Urothelium cell line (cell line): ENCODE measurements at regions not wholly inside any gene's neighbourhood (a gene's known extent, or its start where the extent isn't known, plus 50 kb on each side); places are given as distances from the start of the nearest gene placed in this dataset.

Experiments used
- DNase-seq: peaks from one replicate; pipeline ENCODE4 v3.0.0; 2011; ENCODE audit warnings: low spot score, mixed read lengths
- FAIRE-seq: peaks from 2 replicates; lab custom pipeline; 2011; peaks lifted over from hg19 to GRCh38; lab: Jason Lieb, UNC

DNA sequence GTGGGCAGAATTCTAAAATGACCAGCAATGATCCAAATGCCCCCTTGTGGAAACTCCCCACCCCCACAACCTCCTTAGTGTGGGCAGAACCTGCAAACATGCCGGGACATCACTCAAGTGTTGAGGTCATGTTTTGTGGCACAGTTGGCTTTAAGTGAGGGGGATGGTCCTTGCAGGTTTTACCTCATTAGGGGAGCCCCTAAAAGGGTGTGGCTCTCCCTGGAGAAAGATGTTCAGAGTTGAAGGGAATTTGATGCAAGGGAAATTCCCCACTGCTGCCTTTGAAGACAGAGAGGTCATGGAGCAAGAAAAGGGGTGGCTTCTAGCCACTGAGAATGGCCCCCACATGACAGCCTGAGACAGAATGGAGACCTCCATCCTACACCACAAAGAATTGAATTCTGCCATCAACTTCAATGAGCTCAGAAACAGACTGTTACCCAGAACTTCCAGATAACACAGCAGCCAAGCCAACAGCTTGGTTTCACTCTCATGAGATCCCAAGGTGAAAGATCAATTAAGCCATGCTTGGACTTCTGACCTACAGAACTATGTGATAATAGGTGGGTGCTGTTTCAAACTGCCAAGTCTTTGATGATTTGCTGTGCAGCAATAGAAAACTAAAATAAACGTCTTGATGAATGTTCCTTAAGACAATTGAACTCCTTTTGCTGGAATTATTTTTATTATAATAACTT lies 103.4 kb downstream of the MED10 start:
- DNase-seq (no peak), FAIRE-seq (no peak)

DNA sequence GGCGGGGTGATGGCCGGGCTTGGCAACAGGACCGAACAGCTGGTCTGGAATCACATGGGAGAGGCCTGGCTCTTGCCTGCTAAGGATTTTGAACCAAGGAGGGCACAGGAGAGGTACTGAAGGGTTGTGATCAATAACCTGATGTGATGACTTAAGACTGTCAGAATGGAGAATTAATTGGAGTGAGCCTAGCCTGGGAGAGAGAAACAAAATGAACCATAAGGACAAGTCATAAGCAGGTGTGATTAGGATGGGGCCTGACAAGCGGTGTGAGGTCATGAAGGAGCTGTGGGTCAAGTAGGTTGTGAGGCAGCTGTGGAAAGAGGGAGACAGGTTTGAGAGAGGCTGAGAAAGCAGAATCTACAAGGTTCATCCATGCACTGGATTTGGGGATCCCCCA lies 104.6 kb downstream of the MED10 start:
- DNase-seq (no peak), FAIRE-seq (no peak)

DNA sequence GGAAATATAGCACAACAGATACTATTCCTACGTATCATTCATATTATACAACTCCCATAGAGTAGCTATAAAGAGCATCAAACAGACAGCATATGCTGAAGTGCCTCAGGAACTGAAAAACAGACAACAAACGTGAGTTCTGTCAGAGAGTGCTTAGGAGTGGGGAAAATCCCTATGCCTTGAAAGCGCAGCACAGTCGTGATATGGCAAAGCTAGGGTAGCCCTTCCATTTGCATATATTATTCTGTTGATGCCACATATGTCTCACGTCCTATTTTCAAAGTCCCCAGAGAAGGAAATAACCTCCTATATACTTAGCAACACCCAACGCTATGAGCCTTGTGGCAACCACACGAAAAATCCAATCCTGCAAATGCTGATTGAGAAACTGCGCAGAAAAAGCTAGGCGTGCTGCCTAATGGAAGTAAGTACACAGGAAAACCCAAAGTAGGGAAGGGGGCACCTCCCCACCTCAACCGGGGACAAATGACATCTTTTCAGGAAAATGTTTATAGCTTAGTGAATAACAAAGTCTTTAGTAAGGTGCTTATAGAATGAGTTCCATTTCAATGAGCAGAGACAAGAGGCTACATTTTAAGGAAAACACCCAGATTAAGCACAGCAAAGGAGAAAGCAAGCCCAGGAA lies 105.1 kb downstream of the MED10 start:
- no peak for FAIRE-seq
- DNase-seq, result no peak

DNA sequence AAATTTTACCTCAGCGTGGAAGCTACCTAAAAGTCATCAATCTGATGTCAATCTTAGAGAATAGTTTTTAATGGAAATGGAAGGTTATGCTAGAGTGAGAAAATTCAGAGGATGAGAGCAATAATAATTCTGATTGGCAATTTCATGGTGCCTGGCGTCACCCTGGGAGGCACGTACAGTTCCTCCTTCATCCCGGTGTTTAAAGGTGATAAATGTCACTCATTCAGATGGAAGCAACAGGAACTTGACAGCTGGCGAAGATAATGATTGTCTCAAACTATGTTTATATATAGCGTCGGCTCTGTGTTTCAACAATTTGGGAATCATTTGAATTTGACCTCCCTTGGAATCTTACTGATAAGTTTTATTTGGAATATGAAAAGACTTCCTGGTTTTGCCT lies 108.4 kb downstream of the MED10 start:
- DNase-seq (no peak), FAIRE-seq (no peak)

DNA sequence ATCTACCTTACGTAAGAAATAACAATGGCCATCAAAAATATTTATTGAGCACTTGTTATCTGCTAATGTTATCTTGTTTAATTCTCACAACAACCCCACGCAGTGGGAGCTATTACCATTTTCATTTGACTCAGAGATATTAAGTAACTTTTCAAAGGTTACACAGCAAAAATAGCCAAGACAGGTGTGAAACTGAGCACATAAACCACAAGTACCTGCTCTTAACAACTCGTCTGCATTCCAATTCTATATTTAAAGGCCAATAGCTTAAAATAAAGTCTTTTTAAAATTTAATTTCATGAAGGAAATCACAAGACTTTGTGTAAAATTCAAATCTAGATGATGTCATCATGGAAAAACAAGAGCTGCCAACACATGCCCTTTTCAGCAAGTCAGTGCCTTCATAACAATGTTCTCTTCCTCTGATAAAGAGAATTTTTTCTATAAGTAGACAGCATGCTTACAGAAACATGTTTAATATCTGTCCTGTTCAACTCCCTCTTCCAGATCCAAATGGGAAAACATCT lies 111.6 kb downstream of the MED10 start:
- FAIRE-seq, result no peak
- no peak for DNase-seq

DNA sequence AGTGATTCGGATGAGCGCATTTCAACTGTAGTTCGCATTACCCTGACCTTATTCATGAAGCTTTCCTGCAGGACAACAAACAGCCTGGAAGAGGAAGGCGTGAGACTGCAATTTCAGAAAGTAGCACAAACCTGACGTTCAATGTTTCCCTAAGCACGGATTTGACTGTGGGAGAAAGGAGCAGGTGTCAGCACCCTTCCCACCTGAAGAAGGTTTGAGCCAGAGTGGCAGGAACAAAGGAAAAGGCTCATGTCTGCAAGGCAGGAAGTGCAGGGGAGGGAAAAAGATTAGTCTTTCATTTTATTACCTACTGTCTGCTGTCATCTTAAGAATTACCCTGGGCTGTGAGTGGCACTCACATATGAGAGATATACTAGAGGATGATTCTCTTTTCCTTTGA lies 114.0 kb downstream of the MED10 start:
- peak; percentile 79 for FAIRE-seq
- no peak for DNase-seq

DNA sequence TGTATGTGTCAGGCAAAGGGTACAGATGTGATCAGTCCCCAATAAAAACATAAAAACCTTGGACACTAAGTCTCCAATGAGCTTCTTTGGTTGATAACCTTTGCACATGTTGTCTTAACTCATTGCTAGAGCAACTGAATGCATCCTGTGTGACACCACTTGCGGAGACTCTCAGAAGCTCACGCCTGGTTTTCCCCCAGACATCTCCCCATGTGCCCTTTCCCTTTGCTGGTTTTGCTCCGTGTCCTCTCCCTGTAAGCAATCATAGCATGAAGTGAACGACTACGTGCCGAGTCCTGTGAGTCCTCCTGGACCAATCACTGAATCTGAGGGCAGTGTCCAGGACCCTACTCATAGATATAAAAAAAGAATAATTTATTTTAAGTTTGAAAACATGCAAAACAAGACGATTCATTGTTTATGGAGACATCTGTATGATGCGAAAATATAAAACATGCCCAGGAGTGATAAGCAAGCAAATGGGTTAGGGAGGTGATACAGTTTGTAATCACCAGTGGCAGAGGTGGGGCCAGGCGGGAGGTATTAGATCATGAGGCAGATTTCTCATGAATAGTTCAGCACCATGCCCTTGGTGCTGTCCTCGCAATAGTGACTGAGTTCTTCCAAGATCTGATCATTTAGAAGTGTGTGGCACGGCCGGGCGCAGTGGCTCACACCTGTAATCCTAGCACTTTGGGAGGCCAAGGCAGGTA lies 115.5 kb downstream of the MED10 start:
- no peak for DNase-seq
- no peak for FAIRE-seq

DNA sequence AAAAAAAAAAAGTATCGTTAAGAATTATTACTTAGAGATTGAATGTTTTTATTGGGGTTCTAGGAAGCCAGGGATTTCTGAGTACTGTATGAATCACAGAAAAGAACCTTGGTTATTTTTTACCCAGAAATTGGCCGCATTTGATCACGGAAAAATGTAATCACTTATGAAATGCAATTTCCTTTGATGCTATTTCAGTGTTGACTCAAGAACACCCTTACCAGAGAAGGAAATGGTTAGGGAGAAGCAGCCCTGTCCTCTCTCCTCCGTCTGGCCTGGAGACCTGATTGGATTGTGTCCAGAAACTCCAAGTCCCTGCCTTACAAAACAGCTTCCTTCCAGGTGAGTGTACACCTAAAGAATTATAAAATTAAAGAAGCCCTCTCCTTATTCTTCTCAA lies 116.7 kb downstream of the MED10 start:
- no peak for FAIRE-seq
- no peak for DNase-seq

DNA sequence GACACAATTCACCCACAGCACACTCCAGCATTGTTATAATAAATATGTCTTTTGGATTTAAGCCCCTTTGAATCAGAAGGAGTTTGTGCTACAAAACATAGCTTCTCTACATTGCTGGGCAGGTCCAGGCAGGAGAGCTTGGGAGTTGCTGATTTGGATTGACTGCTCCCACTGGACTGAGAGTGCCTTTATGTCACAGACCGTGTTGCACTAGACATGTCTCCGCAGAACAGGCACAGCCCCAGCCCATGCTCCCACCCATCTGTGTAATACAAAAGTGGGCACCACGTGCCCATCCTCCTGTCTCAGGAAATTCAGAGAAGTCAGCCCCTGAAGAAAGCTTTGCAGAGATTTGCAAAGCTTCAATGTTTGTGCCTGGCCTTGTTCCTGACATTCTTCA lies 117.1 kb downstream of the MED10 start:
- FAIRE-seq, result no peak
- no peak for DNase-seq

DNA sequence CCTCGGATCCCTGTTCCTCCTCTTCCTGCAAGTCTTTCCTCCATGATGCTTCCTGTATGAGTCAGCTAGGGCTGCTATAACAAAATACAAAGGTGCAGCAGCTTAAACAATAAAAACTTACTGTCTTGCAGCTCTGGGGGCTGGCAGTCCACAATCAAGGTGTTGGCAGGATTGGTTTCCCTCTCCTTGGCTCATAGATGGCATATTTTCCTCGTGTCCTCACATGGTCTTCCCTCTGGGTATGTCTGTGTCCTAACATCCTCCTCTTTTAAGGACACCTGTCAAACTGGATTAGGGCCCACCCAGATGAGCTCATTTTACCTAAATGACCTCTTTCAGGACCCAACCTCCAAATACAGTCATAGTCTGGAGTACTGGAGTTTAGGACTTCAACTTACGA lies 117.5 kb downstream of the MED10 start:
- no peak for FAIRE-seq
- DNase-seq, result no peak

DNA sequence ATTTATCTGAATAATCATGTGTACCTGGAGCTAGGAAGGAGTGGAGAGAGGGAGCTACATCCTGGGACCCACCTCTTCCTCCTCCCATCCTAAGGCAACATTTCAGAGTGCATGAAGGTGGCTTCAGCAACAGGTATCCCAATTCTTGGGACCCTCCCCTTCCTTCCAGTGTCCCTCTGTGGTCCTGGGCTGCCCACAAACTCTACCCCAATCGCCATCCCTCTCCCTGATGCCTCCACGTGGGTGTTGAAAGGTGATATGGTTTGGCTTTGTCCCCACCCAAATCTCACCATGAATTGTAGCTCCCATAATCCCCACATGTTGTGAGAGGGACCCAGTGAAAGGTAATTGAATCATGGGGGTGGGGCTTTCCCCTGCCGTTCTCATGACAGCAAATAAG lies 121.4 kb downstream of the MED10 start:
- FAIRE-seq (no peak), DNase-seq (no peak)

DNA sequence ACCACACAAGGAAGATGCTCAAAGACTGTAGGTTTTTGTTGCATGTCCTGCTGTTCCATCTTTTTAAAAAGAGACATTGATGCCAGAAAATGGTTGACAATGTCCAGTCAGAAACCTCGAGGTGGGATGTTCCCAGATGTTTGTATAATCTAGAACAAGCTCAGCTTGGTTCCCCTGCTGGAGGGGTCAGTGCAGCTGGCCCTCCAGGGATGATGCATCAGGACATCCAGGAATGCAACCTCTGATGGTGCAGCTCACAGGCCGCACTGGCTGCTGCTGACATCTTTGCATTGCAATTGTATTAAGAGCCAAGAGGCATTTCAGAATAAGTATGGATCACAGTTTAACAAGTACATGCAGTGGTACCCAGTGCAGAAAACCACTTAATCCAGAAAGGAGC lies 122.4 kb downstream of the MED10 start:
- peak; percentile 27 for FAIRE-seq

DNA sequence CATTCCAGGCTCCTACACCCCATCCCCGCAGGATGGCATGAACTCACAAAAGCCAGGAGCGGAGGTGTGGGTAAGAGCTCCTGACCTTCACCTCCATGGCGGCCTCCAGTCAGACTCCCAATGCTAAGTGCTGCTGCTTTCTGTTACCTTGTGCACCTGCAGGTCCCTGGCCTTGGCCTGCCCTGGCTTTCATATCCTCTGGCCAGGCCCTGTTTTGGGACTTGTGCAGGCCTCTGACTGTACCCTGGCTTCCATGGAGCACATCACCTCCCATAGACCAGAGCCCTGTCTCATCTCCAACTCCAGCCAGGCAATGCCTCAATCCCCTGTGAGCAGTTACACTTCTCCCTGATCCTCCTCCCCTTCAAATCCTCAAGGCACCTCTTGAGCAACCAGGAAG lies 124.5 kb downstream of the MED10 start:
- DNase-seq, result no peak
- no peak for FAIRE-seq

More for the DNA sequence above, 122.4 kb downstream of the MED10 start:
- no peak for DNase-seq

DNA sequence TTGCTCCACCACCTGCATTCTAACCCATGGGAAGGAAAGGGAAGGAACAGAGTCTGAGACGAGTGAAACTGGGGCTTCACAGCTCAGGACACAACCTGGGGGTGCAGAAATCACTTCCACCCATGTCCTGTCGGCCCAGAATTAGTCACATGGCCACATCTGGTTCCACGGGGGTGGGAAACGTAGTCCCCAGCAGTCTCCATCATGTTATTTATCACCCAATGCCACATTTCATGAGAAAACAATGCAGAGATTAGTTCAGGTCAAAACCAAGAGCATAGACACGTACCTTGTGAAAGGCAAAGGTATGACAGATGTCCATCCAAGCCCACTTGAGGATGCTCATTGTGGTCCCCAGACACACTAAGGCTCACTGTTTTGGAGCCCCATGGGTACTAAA lies 125.1 kb downstream of the MED10 start:
- no peak for FAIRE-seq
- DNase-seq, result no peak

DNA sequence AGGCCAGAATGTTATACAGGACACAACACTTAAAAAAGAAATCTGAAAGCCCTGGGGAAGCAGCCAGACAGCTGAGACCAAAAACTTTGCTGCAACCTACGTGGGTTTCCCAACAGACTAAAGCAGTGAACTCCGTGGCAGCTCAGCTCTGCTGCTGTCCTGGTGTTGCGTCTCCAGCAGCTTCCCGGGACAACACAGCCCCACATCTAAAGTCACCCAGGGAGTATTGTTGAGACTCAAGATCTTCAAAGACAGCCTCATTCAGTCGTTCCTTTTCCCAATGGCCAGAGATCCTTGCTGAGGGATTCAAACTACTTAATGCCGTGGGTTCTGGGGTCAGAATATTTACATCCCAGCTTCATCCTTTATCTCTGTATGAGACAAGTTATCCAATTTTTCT lies 125.8 kb downstream of the MED10 start:
- DNase-seq (no peak), FAIRE-seq (no peak)

DNA sequence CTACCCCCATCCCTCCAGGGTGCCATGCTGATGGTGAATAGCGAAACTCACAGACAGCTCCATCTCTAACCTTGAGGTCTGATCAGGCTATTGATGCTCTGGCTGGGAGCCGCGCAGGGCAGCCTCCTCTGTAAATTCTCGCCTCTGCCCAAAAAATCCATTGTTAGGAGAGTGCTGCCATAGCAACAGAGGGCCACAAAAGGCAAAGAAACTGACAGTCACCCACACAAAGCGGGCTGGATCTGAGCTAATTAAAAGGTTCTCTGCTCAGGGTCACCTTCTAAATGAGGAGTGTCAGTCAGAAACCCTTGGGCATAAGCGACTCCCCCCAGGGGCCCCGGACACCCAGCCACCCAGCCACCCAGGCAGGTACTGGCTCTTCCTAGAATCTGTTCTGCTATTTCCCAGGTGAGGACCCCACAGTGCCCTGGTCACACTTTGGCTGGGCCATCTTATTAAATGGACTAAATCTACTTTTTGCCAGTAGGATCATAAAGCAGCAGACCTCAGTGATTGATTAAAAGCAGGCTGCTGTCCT lies 126.7 kb downstream of the MED10 start:
- FAIRE-seq (no peak), DNase-seq (no peak)

DNA sequence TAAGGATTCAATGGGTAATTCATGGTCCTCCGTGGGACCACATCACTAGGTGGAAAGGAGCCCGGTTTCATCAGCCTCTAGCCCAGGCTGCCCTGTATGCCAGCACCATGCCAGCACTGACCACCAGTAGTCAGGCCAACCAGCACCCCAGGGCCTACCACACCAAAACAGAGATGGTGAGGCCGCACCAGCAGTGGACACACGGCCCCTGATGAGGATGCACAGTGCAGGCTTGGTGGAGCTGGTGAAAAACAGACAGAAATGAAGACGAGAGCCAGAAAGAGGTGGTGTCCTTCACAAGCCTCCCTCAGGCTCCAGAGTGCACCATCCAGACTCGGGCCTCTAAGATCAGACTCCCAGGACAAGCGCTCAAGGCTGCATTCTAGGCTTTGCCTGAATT lies 128.2 kb downstream of the MED10 start:
- DNase-seq, result no peak
- no peak for FAIRE-seq

DNA sequence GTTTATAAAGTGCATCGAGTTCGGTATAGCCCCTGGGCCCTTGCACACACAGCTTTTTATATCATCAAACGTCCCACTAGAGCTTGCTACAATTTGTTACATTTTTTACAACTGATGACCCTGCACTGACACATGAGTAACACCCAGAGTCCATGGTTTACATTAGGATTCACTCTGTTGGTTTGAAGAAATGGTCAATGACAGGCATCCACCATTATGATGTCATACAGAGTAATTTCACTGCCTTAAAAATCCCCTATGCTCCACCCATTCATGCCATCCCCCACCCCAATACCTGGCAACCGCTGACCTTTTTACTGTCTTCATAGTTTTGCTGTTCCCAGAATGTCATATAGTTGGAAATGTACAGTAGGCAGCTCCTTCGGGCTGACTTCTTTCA lies 130.2 kb downstream of the MED10 start:
- DNase-seq, result no peak
- no peak for FAIRE-seq

DNA sequence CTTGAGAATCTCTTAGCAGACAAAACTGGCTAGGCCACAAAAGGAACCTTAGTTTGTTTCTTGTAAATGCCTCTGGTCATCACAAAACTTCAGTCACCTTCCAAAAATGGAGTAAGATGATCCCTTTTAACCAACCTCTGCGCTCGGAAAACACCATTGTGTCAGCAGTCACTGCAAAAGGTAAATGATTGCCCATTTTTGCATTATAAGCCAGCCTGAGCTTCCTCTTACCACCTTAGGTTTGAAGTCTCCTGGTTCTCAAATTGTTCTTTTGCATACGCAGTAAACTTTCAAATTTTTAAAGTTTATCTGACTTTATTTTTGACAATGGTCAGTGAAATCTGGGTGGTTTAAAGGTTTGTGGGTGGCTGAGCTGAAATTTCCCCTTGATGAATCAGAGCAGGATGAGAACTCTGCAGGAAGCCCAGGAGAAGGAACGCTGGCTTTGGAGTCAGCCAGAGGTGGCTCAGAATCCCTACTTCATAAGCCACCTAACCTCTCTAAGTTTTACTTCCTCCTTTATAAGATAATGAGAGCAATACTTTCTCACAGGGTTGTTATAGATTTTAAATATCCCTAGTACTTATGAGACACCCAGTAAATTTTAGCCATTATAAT lies 131.4 kb downstream of the MED10 start:
- DNase-seq, result no peak

DNA sequence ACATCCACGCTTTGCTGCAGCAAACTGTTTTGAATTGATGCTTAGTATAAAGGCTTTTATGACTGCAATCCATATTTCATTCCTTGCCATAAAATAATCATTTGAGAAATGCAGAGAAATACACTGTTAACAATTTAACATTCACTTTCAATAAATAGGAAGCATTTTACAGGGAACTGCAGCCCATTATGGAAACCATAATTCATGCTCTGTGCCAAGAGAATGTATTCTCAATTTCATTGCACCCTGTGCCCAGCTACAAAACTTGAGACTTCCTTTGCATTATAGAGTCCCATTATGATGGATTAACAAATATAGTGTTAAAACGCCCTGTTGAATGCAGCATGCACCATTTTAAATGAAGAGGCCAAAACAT lies 134.0 kb downstream of the MED10 start:
- DNase-seq (no peak), FAIRE-seq (peak; percentile 20)

More for the DNA sequence above, 131.4 kb downstream of the MED10 start:
- FAIRE-seq, result no peak

DNA sequence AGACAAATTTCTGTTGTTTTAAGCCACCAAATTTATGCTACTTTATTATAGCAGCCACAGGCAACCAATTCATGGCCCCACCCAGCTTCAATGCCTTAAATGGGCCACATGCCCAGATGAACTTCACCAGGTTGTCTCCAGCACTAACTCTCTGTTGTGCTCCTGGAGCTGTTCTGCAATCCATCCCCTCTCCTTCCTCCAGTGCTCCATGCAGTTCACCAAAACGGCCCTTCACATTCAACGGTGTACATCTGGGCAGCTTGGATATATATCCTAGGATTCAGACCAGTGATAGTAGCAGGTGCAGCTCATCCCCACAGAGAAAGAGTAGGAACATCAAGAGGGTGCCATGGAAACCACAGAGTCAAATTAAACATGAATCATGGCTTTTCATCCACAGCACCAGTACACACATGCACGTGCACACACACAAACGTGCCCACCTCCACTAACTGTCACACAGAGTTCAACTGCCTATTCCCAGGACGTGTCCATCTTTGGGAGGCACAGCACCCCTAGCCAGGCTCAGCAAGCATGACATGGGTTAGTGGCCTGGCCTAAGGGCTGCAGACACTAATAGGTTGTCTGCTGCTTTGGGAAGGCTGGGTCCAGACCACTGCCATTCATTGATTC lies 134.5 kb downstream of the MED10 start:
- DNase-seq (no peak), FAIRE-seq (no peak)
